Glutamatergic neuron (in vitro differentiated cells): ENCODE measurements at regions not wholly inside any gene's neighbourhood (a gene's known extent, or its start where the extent isn't known, plus 50 kb on each side); places are given as distances from the start of the nearest gene placed in this dataset.

Experiments used
- DNase-seq: peaks from one replicate; pipeline ENCODE4 v3.0.0; 2022
- H3K27ac Mint-ChIP-seq: one replicate; pipeline ENCODE4 v1.8.0; 2020; ENCODE audit warnings: mild to moderate bottlenecking, mixed read lengths, inconsistent platforms; ENCODE audit not compliant: unreplicated experiment
- H3K27me3 Mint-ChIP-seq: one replicate; pipeline ENCODE4 v1.8.0; 2020; ENCODE audit warnings: mild to moderate bottlenecking, moderate library complexity, mixed read lengths, inconsistent platforms; ENCODE audit not compliant: unreplicated experiment
- H3K36me3 Mint-ChIP-seq: one replicate; pipeline ENCODE4 v1.8.0; 2020; ENCODE audit warnings: mild to moderate bottlenecking, mixed read lengths, inconsistent platforms; ENCODE audit not compliant: unreplicated experiment
- H3K4me1 Mint-ChIP-seq: one replicate; pipeline ENCODE4 v1.8.0; 2020; ENCODE audit warnings: mild to moderate bottlenecking, low read depth, mixed read lengths, inconsistent platforms; ENCODE audit not compliant: unreplicated experiment
- H3K4me3 Mint-ChIP-seq: one replicate; pipeline ENCODE4 v1.8.0; 2020; ENCODE audit warnings: mild to moderate bottlenecking, mixed read lengths, inconsistent platforms; ENCODE audit not compliant: unreplicated experiment
- H3K9me3 Mint-ChIP-seq: one replicate; pipeline ENCODE4 v1.8.0; 2020; ENCODE audit warnings: mild to moderate bottlenecking, moderate library complexity, mixed read lengths, inconsistent platforms; ENCODE audit not compliant: unreplicated experiment
- CTCF ChIP-seq: fragments of 200-600 bp; sonication (generic); IDR thresholded peaks from one replicate; pipeline ENCODE4 v1.5.0; 2021; ENCODE audit not compliant: partially characterized antibody, unreplicated experiment

GRCh38 chr5:129244478-129244877 is 149.9 kb downstream of the ISOC1 start:
- H3K36me3 Mint-ChIP-seq = no peaks in the 10 kb centered on the region
- no peaks in the 10 kb centered on the region for H3K9me3 Mint-ChIP-seq
- H3K4me3 Mint-ChIP-seq = no peak overlapping the region
- H3K27me3 Mint-ChIP-seq = peaks cover 2% of the 10 kb centered on the region
- H3K27ac Mint-ChIP-seq = no peak overlapping the region
- TF ChIP-seq CTCF = no peak
- DNase-seq = no peak
- H3K4me1 Mint-ChIP-seq = peaks cover 10% of the 10 kb centered on the region

- H3K4me1 Mint-ChIP-seq = peaks cover 10% of the 10 kb centered on the region
Observed at GRCh38 chr5:129245489-129245888, 150.9 kb downstream of the ISOC1 start.

GRCh38 chr5:129246088-129246487 is 151.5 kb downstream of the ISOC1 start:
- Mint-ChIP-seq H3K4me3 (no peak overlapping the region), H3K36me3 (no peaks in the 10 kb centered on the region), H3K27me3 (peaks cover 2% of the 10 kb centered on the region), H3K4me1 (peaks cover 10% of the 10 kb centered on the region), H3K27ac (no peak overlapping the region), H3K9me3 (no peaks in the 10 kb centered on the region)
- no peak for DNase-seq
- TF ChIP-seq CTCF = no peak

More at GRCh38 chr5:129245489-129245888, 150.9 kb downstream of the ISOC1 start:
- no peak for DNase-seq
- Mint-ChIP-seq H3K9me3 (no peaks in the 10 kb centered on the region), H3K27me3 (peaks cover 2% of the 10 kb centered on the region), H3K4me3 (no peak overlapping the region), H3K36me3 (no peaks in the 10 kb centered on the region), H3K27ac (no peak overlapping the region)
- no peak for TF ChIP-seq CTCF

GRCh38 chr5:129249886-129250285 is 155.3 kb downstream of the ISOC1 start:
- H3K9me3 Mint-ChIP-seq = peaks cover 2% of the 10 kb centered on the region

DNA sequence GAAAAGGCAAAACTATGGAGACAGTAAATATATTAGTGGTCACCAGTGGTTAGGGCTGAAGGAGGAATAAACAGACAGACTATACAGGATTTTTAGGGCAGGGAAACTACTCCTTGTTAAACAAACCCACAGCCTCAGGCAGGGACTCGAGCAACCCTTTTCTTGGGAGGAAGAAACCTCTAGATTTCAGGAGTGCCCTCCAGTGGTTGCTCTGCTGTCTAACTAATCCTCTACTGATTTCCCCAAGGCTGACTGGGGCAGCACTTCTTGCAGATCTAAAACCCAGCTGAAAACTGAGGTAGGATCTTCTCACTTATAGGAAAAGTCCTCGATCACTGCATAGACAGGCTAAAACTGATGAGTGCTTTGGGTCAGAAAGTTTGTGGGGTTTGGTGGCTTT is 176.8 kb downstream of the ISOC1 start:
- Mint-ChIP-seq H3K4me3 (no peak overlapping the region), H3K27me3 (no peaks in the 10 kb centered on the region), H3K4me1 (no peaks in the 10 kb centered on the region), H3K9me3 (no peaks in the 10 kb centered on the region), H3K27ac (no peak overlapping the region), H3K36me3 (no peaks in the 10 kb centered on the region)
- no peak for TF ChIP-seq CTCF
- DNase-seq = no peak

More at GRCh38 chr5:129249886-129250285, 155.3 kb downstream of the ISOC1 start:
- H3K27ac Mint-ChIP-seq = no peak overlapping the region
- no peaks in the 10 kb centered on the region for H3K27me3 Mint-ChIP-seq
- H3K4me3 Mint-ChIP-seq = no peak overlapping the region
- no peaks in the 10 kb centered on the region for H3K4me1 Mint-ChIP-seq
- DNase-seq = no peak
- TF ChIP-seq CTCF = no peak
- peaks cover 12% of the 10 kb centered on the region for H3K36me3 Mint-ChIP-seq
